Activated CD4-positive, alpha-beta T cell treated with anti-CD3 and anti-CD28 coated beads, Interleukin-2, Interleukin-6, amounts not matched to agents 100 ng/mL and 50 ng/mL, durations not matched to agents 16 hours and 8 hours (primary cell): ENCODE measurements at regions not wholly inside any gene's neighbourhood (a gene's known extent, or its start where the extent isn't known, plus 50 kb on each side); places are given as distances from the start of the nearest gene placed in this dataset.

Experiments used
- DNase-seq: peaks from one replicate; pipeline ENCODE4 v3.0.0-alpha.2; 2020

DNA sequence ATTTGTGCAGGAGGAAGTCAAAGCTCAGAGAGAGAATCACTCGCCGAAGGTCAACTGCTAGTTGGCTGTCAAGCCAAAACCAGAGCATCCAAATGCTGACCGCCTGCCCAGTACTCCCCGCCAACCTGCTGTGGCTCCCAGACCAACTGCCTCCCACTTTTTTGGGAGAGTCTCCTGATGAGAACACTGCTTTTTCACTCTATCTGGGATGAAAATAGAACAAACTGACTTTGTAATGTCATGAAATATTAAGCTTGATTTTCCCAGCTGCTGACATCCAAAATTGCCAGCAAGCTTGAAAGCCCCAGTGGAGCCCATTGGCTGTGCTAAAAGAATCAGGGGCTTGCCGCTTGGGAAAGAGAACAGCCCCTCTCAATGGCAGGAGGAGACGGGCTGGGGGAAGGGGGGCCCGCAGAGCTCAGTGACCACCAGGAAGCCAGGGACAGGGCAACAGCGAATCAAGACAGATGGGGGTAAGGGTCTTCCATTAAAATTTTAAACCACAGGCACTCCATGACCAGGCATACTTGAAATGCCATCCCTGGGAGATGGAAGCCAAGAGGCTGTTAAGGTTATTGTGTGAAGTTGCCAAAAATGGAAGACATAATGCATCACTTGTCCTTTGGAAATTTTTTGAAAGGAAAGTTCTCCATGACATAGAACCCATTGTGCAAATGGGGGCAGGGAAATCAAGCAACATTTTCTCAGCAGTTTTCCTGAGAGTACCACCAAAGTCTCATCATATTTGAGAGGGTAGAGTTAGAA is 125.7 kb upstream of the CDH5 start:
- no peak for DNase-seq

DNA sequence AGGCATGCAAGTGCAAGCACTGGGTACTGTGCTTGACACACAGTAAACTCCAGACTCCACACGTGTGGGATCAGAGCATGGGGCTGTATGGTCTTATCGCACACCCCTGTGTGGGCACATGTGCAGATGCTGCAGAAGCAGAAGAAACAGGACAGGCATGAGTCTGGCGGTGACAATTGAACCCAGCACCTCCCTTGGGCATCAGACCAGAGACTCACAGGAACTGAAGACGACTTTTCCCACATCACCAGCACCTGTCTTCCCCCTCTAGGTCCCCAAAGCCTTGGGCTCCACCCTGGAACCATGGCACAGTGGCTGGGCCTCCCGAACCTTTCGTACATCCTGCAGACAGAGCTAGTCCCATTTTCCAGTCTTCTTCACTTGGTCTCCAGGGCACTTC is 126.4 kb upstream of the CDH5 start:
- no peak for DNase-seq

DNA sequence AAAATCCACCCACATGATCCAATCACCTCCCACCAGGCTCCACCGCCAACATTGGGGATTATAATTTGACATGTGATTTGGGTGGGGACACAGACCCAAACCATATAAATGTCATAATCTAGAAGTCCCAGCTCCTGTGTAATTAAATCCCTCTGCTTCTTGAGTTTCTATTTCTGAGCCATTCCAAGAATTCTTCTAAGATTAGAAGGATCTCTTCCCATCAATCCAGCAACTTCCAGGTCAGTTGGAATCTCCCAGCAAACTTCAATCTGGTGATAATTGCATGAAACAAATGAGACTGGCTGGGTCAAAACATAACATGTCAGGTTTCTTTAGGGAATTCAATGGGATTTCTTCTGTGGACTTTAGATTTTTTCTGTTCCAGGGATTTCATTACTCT is 127.8 kb upstream of the CDH5 start:
- no peak for DNase-seq

DNA sequence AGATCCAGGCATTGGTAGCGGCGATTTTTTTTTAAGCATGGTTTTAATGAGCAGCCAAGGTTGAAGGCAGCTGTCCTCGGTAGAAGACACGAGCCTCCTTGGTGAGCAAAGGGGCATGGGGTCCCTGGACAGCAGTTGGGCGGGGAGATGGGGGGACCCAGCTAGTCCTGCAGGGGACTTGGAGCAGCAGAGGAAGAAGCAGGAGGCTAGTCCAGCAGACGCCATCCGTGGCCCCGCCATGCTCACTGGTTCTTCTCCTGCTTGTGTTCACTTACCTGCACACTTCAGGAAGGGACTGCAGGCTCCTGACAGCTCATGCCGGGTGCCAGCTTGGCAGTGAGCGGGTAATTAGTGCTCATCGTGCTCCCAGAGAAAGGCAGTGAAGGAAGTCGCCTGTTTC is 130.2 kb upstream of the CDH5 start:
- no peak for DNase-seq

DNA sequence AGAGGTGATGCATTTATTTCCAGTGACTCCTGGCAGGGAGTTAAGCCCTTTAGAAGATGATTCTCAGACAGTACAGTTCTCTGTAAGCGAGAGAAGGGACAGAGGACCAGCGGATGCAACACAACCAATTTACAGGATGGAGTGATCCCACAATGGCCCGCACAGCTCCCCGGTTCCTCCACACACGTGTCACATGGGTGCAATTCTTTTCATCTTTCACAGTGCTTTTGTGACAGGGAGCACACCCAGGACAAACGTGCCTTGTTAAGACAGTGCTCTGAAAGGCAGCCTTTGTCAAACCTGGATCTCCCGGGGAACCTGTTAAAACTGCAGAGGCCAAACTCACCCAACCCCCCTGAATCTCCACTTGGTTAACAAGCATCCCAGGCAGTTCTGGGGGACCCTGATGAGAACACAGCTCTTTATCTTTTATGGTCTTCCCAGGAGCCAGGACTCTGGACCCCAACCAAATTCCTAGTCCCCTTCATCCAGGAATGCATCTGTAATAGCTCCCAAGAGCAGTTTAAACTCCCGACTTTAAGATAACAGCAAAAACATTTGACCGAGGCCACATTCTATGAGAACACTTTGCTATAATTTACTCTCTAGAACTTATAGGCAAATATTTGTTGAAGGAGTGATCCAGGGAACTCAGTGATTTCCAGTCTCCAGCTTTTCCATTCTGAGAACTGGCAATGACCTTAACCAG is 134.9 kb upstream of the CDH5 start:
- no peak for DNase-seq

DNA sequence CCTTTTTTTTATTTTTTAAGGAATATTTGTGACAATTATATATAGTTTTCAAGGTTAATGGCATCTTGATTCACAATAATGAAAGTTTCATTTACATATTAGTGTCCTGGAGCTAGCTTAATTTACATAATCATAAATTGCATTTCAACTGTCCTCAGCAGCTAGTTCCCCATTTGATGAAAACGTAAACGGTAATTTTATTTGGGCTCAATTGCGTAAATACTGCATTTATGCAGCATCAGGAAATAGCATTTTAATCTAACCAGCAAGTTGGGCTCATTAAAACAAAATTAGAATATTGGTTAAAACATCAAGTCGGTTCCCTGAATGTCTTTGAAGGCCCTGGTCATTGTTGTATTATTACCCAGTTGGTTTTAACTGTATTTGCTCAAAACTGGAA is 136.8 kb upstream of the CDH5 start:
- DNase-seq: no peak

DNA sequence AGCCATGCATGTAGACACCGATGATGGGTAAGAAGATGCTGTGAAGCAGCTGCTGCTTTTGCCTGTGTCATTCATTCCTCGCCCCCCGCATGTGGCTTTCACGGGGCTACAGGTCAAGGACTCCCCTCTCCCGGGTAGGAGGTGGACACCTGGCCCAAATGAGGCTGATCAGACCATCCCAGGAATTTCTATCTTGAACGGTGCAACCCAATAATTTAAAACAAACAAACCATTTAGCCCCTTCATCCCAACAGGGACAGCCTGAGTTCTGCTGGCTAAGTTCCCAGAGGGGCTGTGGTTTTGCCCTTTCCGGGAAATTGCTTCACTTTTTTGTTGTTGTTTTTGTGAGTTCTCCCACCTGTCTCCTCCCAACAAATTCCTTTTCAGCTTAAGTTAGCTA is 137.7 kb upstream of the CDH5 start:
- no peak for DNase-seq

DNA sequence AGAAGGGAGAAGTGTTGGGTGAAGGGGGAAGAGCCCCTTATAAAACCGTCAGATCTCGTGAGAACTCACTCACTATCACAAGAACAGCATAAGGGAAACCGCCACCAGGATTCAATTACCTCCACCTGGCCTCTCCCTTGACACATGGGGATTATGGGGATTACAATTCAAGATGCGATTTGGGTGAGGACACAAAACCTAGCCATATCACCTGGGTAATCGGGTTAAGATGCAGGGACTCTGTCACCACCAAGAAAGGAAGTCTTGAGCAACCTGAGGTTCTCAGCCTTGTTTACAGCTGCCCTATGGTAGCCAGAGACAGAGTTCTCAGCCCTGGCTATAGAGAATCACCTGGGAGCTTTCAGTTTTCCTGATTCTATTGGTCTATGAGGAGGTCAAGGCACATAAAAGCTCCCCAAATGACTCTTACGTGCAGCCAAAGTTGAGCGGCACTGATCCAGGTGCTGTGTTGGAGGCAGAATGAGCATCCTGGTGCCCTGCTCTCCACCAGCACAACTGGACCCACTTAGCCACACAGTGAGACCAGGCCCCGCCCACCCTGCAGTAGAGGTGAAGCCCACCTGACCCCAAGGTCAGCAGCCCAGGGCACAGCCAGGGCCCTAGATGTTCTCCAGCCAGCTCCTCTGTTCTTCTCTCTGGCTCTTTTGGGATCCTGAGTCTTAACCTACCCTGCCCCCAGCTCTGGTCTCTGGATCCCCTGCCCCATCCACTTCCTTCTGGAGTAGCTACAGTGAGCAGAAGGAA is 138.5 kb upstream of the CDH5 start:
- DNase-seq: no peak

DNA sequence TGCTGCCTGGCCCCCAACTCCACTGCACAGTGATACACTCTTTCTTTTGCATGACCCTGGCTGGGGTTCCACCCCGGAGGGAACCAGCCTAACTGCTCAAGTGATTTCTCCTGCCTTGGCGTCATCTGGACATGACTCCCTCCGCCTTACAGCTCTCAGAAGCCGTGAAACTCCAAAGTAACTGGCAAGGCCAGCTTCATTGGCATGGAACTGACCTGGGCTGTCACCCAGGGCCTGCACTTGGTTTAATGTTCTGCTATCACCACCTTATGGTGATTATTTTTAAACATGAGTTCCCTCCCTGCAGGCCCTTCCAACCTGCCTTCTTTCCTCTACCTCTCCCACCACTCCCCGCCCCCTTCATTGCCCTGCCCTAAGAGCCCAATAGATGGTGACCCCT is 139.7 kb upstream of the CDH5 start:
- no peak for DNase-seq

DNA sequence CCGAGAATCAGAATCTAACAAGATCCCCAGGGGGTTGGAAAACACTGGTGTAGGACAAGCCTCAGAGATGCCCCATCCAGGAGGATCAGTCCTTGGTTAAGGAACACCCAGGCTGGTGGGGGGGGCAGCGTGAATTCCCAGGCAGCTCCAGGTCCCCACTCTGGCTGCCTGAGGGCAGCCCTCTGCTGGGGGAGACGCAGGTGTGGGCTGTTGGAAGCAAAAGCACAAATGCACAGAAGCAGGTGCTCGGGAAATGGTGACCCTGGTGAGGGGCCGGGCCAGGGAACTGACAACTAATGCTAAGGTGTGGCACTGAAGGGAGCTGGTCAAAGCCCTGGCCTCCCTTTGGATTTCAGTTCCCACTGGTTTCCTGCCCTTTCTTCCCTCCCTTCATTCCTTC is 140.8 kb upstream of the CDH5 start:
- DNase-seq: no peak

DNA sequence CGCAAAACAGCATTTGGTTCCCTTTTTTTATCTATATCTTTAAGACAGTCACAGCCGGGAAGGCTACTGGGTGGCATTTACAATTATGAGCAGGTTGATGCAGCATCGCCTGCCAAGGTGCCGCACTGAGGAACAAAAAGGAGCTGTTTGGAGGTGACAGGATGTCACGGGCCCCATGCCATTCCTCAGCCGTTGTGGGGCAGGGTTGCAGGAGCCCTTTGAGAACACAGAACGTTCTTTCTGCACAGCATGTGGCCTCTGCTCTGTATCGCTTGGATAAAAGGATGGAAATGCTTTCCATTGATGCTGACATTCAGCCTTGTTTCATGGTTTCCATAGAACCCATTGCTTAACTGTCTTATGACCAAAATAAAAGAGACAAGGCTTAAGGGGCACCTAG is 141.9 kb upstream of the CDH5 start:
- DNase-seq: no peak

DNA sequence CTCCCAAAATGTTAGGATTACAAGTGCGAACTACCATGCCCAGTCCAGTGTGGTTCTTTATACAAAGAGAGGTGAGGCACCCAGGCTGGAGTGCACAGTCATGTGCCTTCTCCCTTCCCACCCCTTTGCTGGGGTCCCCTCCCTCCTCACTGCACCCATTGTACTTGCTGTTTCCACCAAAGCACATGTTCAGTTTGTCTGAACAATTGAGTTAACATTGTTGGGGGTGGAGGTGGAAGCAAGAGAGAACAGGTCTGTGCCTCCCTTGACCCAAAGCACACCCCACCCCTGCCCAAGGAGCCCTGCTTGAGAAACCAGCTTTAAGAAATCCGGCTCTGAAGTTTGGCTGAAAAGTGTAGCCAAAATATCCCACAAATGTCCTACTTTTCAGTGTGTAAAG is 142.3 kb upstream of the CDH5 start:
- no peak for DNase-seq

DNA sequence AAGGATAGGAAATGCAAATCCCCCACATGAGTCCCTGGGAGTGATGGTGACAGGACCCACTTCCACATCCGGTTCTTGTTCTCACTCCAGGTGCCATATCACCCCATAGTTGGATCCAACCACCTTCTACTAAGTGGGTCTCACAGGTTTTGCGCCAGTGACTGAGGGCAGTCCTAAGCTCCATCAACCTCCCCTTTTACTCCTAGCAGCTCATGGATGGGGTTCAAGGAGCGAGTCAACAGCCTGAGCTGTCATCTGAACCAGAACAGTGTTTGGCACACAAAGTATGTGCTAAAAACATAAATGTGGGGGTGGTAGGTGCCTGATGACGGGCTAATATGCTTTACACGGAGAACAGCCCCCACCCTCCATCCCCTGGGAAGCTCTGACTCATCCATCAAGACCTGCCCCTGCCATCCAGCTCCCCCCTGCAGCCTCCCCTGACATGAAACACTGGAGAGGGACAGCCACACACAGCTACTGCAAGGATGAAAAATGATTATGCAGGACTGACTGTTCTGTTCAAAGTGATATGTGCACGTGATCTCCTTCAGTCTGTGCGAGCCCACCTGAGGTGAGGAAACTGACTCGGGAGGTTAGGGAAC is 143.2 kb upstream of the CDH5 start:
- DNase-seq: no peak

DNA sequence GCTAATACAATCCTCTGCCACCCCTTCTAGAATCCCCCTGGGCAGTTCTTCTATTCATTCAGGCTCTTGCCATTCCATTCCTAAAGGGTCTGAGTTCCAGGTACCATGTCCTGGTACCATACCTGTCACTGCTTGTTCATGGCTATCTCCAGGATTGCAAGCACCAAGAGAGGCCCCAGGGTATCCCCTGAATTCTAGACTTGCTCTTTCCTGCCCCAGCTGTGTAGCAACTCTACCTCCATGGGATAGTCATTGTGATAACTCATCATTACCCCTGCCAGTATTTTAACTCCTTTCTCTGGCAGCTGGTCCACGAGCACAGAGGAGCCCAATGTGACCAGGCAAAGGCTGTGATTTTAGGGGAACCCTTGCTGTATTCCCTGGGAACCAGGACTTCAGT is 143.7 kb upstream of the CDH5 start:
- DNase-seq: no peak

DNA sequence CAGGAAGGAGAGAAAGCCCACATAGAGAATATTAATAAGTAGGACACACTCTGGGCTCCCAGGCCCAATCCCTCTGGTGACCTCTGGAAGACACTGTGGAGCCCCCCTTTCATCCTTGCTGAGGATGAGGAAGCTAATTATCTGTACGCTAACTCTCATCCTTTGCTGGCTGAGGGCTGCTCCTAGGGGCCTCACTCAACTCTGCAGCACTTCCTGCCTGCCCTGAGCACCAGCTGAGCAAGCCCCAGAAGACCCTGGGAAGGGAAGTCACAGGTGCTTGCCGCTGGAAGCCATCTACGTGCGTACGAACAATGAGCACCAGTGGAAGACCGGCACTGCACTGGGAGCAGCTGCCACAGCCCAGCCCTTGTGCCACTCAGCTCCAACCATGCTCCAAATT is 145.8 kb upstream of the CDH5 start:
- DNase-seq: no peak

DNA sequence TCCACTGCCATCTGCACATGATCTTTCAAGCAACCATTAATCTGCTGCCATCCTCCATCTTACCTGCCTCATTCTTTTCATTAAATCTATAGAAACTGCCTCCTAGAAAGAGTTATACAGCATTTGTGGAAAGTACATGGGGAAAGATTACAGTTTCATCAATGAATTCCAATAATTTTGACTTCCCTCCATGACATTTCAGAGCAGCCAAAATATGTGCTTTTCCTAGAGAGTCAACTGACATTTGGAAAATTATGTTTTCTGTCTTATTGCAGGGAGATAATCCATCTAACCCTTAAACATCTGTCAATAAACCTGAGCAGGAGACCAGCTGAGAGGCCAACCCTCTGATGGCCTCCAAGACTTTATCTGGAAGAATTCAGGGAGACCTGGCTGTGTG is 147.0 kb upstream of the CDH5 start:
- no peak for DNase-seq

DNA sequence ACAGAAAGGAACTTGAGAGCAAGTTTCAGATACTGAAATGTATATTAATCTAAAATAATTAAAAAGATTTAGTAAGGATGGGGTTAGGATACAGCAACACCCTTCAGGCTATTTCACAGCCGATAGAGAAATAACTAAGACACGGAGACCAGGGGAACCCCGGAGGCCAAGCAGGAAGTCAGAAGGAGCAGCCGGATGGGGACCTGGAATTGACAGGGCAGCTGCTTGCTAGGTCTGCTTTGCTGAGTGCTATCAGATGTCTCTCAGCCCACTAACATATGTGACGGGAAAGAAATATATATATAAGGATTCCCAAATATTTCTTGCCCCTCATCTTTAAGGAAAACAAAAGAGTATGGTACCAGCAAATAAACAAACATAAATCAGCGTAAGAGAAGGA is 154.1 kb upstream of the CDH5 start:
- no peak for DNase-seq

DNA sequence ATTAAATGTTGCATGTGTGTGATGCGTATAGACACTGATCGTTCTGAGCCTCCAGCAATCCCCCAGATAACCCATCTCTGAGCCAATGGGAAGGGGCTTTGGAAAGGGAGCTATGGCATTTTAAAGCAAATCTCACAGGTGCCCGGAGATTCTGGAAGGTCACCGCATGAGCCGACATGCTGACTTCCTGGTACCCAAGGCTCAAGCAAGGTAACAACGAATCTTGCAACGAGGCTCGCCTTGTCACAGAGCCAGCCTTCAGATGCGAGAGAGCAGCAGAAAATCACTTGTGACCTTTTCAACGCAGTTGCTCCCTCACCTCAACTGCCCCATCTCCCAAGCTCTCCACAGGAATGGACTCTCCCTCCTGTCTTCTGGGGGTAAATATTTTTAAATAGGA is 154.8 kb upstream of the CDH5 start:
- no peak for DNase-seq

DNA sequence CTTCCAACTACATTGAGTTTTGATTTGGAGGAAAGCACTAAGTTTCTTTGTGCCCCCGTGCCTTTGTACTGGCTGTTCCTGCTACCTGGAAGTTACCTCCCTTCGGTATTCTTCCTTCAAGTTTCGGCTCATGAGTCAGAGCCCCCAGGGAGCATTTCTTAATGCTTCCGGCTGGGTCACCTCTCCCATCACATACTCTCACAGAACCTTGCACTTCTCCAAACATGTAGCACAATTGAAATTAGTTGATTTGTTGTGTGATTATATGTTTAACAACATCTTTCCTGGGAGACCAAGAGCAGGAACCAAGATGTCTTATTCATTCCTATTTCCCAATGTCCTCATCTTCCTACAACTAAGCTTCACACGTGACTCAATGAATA is 158.6 kb upstream of the CDH5 start:
- DNase-seq: no peak

DNA sequence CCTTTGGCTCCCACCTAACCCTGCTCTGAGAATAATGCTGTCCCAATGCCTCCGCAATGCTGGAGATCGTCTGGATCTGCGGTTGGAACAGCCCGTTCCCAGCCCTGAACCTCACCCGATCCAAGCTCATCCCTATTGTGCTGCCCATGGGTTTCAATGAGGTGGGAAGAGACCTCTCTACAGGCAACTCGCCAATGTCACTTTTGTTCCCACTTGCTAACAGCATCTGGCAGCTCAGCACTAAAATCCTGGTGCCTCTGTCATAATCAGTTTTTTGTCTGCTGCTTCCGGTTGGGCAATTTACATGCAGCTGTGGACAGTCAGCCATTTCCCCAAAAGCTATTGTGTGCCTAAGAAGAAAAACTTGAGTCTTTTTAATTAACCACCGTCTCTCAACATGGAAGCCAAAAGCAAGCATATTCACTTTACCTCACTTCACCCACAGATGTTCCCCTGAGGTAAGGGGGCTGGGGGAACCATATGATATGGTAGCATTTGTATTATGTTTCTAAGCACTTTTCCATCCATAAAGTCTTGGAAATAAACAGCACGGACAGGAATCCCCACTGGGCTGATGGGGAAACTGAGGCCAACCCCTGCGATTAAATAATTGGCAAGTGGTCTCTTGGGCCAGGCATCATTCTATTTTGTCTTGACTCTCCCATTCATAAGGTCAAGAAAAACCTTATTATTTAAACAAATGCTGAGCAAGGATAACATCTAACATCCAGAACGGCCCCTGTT is 159.2 kb upstream of the CDH5 start:
- DNase-seq: no peak

DNA sequence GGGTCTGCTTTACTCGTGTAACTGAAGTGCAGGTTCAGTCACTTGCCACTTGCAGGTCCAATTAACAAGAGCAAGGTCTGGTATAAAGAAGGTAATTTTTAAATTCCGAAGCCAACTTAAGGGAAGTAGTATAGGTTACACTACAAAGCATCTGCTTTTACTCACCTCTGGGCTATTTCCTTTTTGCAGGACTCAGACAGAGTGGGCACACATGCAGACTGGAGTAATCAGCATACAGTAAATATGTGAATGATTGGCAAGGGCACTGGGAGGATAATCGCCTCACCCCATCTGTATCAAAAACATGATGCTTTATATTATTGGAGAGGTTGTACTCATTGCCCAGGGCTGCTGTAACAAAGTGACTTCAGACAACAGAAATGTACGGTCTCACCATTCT is 160.1 kb upstream of the CDH5 start:
- DNase-seq: no peak

DNA sequence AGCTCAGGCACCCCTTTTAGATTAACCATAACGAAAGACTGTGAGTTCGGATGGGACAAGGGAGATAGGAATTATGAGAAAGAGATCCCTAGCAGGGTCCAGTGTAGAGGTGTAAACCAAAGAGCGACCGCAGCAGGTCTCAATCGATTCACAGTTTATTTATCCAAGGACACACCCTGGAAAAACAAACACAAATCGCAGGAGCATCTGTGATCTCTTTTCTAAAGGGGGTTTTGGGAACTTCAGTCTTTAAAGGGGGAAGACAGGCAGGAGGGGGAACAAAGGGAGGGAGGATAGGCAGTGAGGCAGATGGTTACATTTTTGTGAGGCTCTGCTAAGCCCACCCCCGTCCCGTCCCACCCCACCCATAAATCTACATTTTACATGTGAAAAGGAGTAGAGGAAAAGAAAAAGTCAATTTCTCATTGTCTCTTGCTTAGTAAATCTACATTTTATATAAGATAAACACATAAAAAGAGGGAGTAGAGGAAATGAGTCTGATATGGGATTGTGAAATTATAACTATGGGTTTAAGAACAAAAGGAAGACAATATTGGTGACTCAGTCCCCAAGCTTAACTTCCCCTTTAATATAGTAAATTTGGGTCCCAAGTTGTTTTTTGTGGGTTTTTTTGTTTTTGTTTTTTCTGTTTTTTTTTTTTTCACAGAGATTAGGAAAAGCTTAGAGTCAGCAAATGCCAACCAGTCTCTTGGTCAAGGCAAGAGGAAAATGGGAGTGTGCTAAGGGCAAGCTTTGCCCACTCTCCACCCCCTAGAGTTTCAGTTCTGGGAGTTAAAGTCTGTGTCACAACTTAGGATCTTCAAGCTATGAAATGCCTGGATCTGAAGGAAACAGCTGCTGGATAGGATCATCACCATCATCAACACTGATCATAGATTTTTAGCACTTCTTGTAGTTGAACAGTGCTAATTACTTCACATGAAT is 160.9 kb upstream of the CDH5 start:
- DNase-seq: no peak
